BLaER1 treated with 17β-estradiol and CSF1 and Interleukin-3, amounts not matched to agents 10 nM and 100 nM (cell line): ENCODE measurements at regions not wholly inside any gene's neighbourhood (a gene's known extent, or its start where the extent isn't known, plus 50 kb on each side); places are given as distances from the start of the nearest gene placed in this dataset.

ENCODE experiments used
- H3K27ac ChIP-seq, 11 experiments: shearing (Covaris generic); formaldehyde crosslinking; 2 replicates each; pipeline ENCODE4 v1.8.1; 2022
- H3K27me3 ChIP-seq, 11 experiments: shearing (Covaris generic); formaldehyde crosslinking; 2 replicates each; pipeline ENCODE4 v1.8.1; 2022
- H3K36me3 ChIP-seq, 11 experiments: shearing (Covaris generic); formaldehyde crosslinking; 2 replicates each; pipeline ENCODE4 v1.8.1; 2022
- H3K4me1 ChIP-seq, 10 experiments: shearing (Covaris generic); formaldehyde crosslinking; 2 replicates each; pipeline ENCODE4 v1.8.1; 2022
- H3K4me2 ChIP-seq, 11 experiments: shearing (Covaris generic); formaldehyde crosslinking; 2 replicates each; pipeline ENCODE4 v1.8.1; 2022
- H3K4me3 ChIP-seq, 10 experiments: shearing (Covaris generic); formaldehyde crosslinking; 2 replicates each; pipeline ENCODE4 v1.8.1; 2022
- H3K9ac ChIP-seq, 11 experiments: shearing (Covaris generic); formaldehyde crosslinking; 2 replicates each; pipeline ENCODE4 v1.8.1; 2022
- H3K9me3 ChIP-seq, 11 experiments: shearing (Covaris generic); formaldehyde crosslinking; replicated peaks in 1 of 11; 2 replicates each; pipeline ENCODE4 v1.8.1; 2022
- H4K20me1 ChIP-seq, 11 experiments: shearing (Covaris generic); formaldehyde crosslinking; 2 replicates each; pipeline ENCODE4 v1.8.1; 2022
- Cebpa-rat ChIP-seq, 11 experiments: shearing (Covaris generic); IDR thresholded peaks; 2 replicates each; pipeline ENCODE4 v1.8.1; 2022

DNA sequence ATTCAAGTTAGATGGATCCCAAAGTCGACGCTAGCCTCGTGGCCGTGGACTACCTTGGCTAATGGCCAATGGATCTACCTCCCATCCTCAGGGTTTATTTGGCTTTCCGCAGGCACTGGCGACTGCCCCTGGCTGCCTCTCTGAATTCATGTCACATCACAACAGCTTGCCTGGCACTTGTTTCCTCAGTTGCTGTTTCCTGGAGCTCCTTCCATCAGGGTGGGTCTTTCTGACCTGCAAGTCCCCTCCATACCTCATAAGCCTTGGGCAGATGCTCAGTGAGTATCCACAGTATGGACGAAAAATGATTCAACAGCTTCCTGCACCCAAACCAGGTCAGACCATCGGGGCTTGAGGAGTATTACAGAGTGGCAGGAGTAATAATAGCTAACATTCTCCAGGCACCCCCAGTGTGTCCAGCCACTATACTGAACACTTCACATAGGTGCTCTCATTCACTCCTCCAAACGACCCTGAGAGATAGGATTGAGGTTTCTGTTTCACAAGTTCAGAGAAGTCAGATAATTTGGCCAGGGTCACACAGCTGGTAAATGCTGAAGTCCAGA is 311.5 kb downstream of the TLE3 start:
- H3K9me3 ChIP-seq, result peaks cover 0 to 3% (median under 1%) of the 10 kb centered on the region in 11 experiments; a peak in 7 of 22 replicates
- no peak overlapping the region for H3K9ac ChIP-seq
- H3K36me3 ChIP-seq, result no peaks in the 10 kb centered on the region
- no peak overlapping the region for H3K27ac ChIP-seq
- H3K4me1 ChIP-seq, result peaks cover 7 to 12% (median 10%) of the 10 kb centered on the region in 10 experiments; a peak in 19 of 20 replicates
- H4K20me1 ChIP-seq, result peaks cover 0 to 13% (median 0%) of the 10 kb centered on the region in 11 experiments; a peak in 2 of 22 replicates
- no peak for TF ChIP-seq Cebpa-rat (IDR thresholded peaks at IDR 0.05)
- no peak overlapping the region for H3K4me3 ChIP-seq
- H3K27me3 ChIP-seq, result peaks cover 0 to 9% (median 4%) of the 10 kb centered on the region in 11 experiments; a peak in 4 of 22 replicates
- H3K4me2 ChIP-seq, result no peak overlapping the region

DNA sequence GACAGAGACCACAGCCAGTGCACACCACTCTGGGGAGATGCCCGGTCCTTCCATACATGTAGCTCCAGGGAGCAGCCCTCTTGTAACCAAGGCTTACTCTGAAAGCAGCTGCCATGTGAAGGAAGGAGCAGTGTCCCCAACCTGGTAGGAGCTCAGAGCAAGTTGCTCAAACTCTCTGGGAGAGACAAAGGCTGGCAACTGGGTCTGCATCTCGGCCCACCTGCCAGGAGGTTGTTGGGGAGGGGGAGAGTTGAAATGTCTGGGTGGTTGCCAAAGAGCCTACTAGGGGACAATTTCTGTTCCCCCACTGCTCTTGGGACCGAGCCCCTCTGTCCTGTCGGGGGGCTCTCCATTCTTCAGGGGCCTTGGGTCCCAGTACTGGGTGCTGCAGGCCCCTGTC is 309.9 kb downstream of the TLE3 start:
- no peak for TF ChIP-seq Cebpa-rat (IDR thresholded peaks at IDR 0.05)
- H3K27me3 ChIP-seq, result 0 out of 22 replicates have a peak, but pooled peaks cover 0 to 7% (median 0%) of the 10 kb centered on the region in 11 experiments
- H4K20me1 ChIP-seq, result peaks cover 0 to 13% (median 0%) of the 10 kb centered on the region in 11 experiments; a peak in 1 of 22 replicates
- no peaks in the 10 kb centered on the region for H3K36me3 ChIP-seq
- H3K4me2 ChIP-seq, result no peak overlapping the region
- H3K9me3 ChIP-seq, result peaks cover 0 to 9% (median 5%) of the 10 kb centered on the region in 11 experiments; a peak in 7 of 22 replicates
- H3K4me1 ChIP-seq, result no peaks in the 10 kb centered on the region
- H3K4me3 ChIP-seq, result no peak overlapping the region
- no peak overlapping the region for H3K9ac ChIP-seq
- H3K27ac ChIP-seq, result no peak overlapping the region

DNA sequence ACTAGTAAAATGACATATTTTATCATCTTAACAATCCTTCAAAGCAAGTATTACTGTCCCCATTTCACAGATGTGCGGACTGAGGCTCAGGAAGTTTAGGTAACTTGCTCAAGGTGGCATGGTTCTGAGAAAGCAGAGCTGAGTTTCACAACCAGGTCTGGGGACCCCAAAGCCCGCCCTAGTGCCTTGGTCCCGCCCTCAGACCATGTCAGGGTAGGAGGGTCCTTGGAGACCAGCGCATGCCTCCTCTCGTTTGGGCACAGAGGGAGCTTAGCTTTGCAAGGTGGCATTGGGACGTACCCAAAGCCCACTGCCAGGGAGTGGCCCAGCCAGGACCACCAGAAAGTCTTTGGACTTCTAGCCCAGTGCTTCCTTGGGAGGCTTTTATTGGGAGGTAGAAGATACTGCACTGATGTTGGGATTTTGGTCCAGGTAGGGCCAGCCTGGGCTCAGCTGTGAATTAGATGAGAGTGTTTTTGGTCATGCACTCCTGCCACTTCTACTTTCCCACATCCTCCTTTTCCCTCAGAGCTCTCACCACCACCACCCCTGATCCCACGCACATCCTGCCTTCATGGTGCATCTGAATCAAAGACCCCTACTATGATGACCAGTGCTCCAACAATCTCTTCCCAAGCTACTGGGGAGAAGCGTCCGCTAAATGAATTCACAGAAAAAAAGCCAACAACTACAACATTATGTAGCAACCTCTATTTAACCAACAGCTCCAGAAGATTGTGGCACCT is 307.9 kb downstream of the TLE3 start:
- no peak for TF ChIP-seq Cebpa-rat (IDR thresholded peaks at IDR 0.05)
- Histone ChIP-seq H3K9me3 (peaks cover 0 to 9% (median 5%) of the 10 kb centered on the region in 11 experiments; a peak in 7 of 22 replicates), H3K27ac (no peak overlapping the region), H3K4me3 (no peak overlapping the region), H3K4me1 (no peaks in the 10 kb centered on the region), H4K20me1 (peaks cover 0 to 13% (median 0%) of the 10 kb centered on the region in 11 experiments; a peak in 3 of 22 replicates), H3K9ac (no peak overlapping the region), H3K27me3 (0 out of 22 replicates have a peak, but pooled peaks cover 0 to 7% (median 0%) of the 10 kb centered on the region in 11 experiments), H3K36me3 (no peaks in the 10 kb centered on the region), H3K4me2 (no peak overlapping the region)

DNA sequence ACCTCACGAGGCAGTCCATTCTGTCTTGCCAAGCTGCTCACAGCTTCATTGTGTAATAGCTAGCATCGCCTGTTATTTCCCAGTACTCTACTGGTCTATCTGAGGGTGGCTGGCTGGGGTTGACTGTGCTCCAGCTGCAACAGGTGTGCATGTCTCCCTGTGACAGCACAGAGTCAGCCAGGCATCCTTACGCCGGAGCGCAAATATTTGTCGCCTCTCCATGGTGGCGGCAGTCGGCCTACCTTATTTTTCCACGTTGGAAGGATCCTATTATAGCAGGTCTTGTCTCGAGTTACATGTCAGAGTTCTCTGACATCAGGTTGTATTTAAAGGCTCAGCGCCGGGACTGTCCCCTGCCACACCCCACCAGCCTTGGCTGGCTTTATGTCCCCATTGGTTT is 307.1 kb downstream of the TLE3 start:
- H3K27me3 ChIP-seq, result 0 out of 22 replicates have a peak, but pooled peaks cover 0 to 7% (median 0%) of the 10 kb centered on the region in 11 experiments
- TF ChIP-seq Cebpa-rat (IDR thresholded peaks at IDR 0.05), result no peak

DNA sequence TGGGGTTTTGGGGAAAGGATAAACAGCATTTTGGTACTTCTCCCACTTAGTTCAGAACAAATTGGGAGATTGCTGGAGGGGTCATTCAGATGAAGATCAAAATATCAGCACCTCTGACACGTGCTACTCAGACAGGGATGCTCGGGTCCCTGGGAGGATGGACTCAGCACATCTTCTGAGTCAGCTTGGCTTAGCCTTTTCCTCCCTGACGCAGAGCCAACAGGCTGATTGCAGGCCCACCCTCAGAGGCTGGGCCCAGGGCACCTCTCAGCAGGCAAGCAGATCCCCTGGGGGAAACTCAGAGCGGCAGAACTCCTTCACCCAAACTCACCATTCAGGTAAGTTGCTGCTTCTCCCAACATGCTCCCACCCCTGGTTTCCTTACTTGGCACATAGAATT is 304.9 kb downstream of the TLE3 start:
- H3K27ac ChIP-seq, result no peak overlapping the region
- H4K20me1 ChIP-seq, result peaks cover 0 to 9% (median 0%) of the 10 kb centered on the region in 11 experiments; a peak in 4 of 22 replicates
- H3K36me3 ChIP-seq, result no peaks in the 10 kb centered on the region
- H3K4me1 ChIP-seq, result no peaks in the 10 kb centered on the region
- H3K27me3 ChIP-seq, result 0 out of 22 replicates have a peak, but pooled peaks cover 0 to 7% (median 0%) of the 10 kb centered on the region in 11 experiments
- no peak for TF ChIP-seq Cebpa-rat (IDR thresholded peaks at IDR 0.05)
- no peak overlapping the region for H3K9ac ChIP-seq
- H3K9me3 ChIP-seq, result peaks cover 0 to 9% (median 5%) of the 10 kb centered on the region in 11 experiments; a peak in 7 of 22 replicates
- H3K4me3 ChIP-seq, result no peak overlapping the region
- H3K4me2 ChIP-seq, result no peak overlapping the region

More for the DNA sequence above, 307.1 kb downstream of the TLE3 start:
- Histone ChIP-seq H3K4me3 (no peak overlapping the region), H3K4me1 (no peaks in the 10 kb centered on the region), H3K4me2 (no peak overlapping the region), H3K27ac (no peak overlapping the region), H3K36me3 (no peaks in the 10 kb centered on the region), H3K9ac (no peak overlapping the region), H3K9me3 (peaks cover 0 to 9% (median 5%) of the 10 kb centered on the region in 11 experiments; a peak in 7 of 22 replicates), H4K20me1 (peaks cover 0 to 13% (median 0%) of the 10 kb centered on the region in 11 experiments; a peak in 3 of 22 replicates)

DNA sequence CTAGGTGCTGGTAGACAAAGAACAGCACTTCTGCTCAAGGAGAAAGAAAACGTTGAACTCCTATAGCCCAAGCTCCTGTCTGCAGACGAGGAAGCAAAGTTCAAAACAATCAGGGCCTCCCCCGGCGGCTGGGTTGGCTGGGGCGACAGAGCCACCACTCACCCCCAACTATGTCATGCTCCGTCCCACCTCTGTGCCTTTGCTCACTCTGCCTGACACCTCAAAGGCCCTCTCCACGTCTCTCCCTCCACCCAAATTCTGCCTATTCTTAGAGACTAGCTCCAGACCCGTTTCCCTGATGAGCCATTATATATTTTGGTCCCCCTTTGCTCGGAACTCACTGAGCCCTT is 304.3 kb downstream of the TLE3 start:
- no peak for TF ChIP-seq Cebpa-rat (IDR thresholded peaks at IDR 0.05)

DNA sequence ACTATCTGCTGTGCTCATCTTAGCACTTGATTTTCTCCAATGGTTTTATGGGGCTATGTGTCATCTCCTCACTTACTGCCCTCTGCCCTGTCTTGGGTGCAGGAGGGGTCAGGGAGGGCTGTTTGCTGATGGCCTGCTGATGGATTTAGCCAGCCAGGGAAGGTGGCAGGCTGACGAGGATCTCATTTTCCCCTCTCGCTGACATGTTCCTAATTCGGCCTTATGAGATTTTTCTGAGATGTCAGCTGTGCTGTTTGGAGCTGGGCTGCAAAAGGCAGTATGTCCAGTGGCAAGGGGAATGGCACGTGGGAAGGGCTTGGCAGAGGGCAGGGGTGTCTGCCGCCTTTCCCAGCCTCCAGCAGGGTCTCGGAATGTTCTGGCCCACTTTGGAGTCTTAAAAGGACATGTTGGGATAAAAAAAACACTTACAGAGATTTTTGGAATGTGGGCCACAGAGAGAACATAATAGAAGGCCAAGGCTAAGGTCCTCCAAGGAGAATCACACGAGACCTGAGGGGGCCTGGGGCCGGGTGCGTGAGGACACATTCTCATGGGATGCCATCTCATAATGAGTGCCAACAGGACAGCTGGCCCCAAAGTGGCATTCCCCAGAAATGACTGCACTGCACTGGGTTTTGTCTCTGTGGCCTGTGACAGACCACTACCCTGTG is 303.8 kb downstream of the TLE3 start:
- H3K27ac ChIP-seq, result no peak overlapping the region
- peaks cover 0 to 7% (median 0%) of the 10 kb centered on the region in 11 experiments; a peak in 1 of 22 replicates for H3K27me3 ChIP-seq
- H3K4me2 ChIP-seq, result no peak overlapping the region
- no peaks in the 10 kb centered on the region for H3K36me3 ChIP-seq
- H3K9ac ChIP-seq, result no peak overlapping the region
- TF ChIP-seq Cebpa-rat (IDR thresholded peaks at IDR 0.05), result no peak
- peaks cover 0 to 7% (median 0%) of the 10 kb centered on the region in 10 experiments; a peak in 1 of 20 replicates for H3K4me1 ChIP-seq
- peaks cover 0 to 9% (median 5%) of the 10 kb centered on the region in 11 experiments; a peak in 7 of 22 replicates for H3K9me3 ChIP-seq
- H3K4me3 ChIP-seq, result no peak overlapping the region
- peaks cover 0 to 6% (median 0%) of the 10 kb centered on the region in 11 experiments; a peak in 3 of 22 replicates for H4K20me1 ChIP-seq

More for the DNA sequence above, 304.3 kb downstream of the TLE3 start:
- H3K4me3 ChIP-seq, result no peak overlapping the region
- peaks cover 0 to 2% (median 0%) of the 10 kb centered on the region in 10 experiments; a peak in 1 of 20 replicates for H3K4me1 ChIP-seq
- H4K20me1 ChIP-seq, result peaks cover 0 to 6% (median 0%) of the 10 kb centered on the region in 11 experiments; a peak in 4 of 22 replicates
- no peaks in the 10 kb centered on the region for H3K36me3 ChIP-seq
- peaks cover 0 to 7% (median 0%) of the 10 kb centered on the region in 11 experiments; a peak in 1 of 22 replicates for H3K27me3 ChIP-seq
- no peak overlapping the region for H3K9ac ChIP-seq
- peaks cover 0 to 9% (median 5%) of the 10 kb centered on the region in 11 experiments; a peak in 7 of 22 replicates for H3K9me3 ChIP-seq
- no peak overlapping the region for H3K27ac ChIP-seq
- H3K4me2 ChIP-seq, result no peak overlapping the region

DNA sequence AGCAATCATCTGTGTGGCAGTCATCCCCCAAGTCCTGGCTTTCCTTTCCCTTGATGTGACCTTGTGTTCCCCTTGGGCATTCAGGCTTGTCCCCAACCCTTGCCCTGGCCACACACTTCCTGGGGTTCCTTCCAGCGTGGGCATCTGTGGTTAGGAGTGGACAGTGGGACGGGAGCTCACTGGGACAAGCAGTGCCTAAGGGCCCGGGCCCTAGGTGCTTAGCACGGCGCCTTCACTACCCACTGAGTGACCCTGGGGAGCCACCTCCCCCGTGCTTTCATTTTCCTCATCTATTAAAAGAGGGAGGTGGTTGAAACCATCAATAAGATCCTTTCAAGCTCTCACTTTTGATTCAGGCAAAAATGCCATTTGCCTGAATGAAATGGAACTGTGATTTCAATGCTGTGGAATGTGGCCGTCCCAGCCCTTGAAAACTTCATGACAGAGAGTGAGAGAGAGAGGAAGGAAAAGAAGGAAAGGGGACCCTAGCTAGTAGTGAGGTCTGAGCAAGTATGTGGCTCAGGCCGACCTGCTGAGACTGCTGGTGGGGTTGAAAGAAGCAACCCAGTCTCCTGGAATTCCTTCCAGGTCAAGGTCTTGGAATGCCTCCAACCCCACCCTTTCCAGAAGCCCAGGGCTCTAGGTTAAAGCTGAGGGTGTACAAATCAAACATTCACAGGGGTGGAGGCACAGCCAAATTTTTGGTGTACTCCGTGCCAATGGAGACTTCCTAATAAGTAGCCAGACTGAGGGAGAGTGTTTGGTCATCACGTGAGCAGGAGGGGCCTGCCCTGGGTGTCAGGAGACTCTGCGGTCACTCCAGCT is 302.9 kb downstream of the TLE3 start:
- H3K9me3 ChIP-seq, result peaks cover 0 to 9% (median 5%) of the 10 kb centered on the region in 11 experiments; a peak in 7 of 22 replicates
- peaks cover 0 to 7% (median 0%) of the 10 kb centered on the region in 11 experiments; a peak in 2 of 22 replicates for H3K27me3 ChIP-seq
- no peaks in the 10 kb centered on the region for H3K36me3 ChIP-seq
- no peak overlapping the region for H3K9ac ChIP-seq
- no peak overlapping the region for H3K27ac ChIP-seq
- H3K4me3 ChIP-seq, result no peak overlapping the region
- H3K4me1 ChIP-seq, result peaks cover 0 to 7% (median 0%) of the 10 kb centered on the region in 10 experiments; a peak in 1 of 20 replicates
- H3K4me2 ChIP-seq, result no peak overlapping the region
- peaks cover 0 to 6% (median 0%) of the 10 kb centered on the region in 11 experiments; a peak in 4 of 22 replicates for H4K20me1 ChIP-seq
- no peak for TF ChIP-seq Cebpa-rat (IDR thresholded peaks at IDR 0.05)
